ENCODE measurements at regions not wholly inside any gene's neighbourhood (a gene's known extent, or its start where the extent isn't known, plus 50 kb on each side); places are given as distances from the start of the nearest gene placed in this dataset.
"Not testable (repeated sequence)": the region's sequence is repeated elsewhere in the genome, so short reads cannot be mapped to it uniquely, and the experiment has no call there.

DNA sequence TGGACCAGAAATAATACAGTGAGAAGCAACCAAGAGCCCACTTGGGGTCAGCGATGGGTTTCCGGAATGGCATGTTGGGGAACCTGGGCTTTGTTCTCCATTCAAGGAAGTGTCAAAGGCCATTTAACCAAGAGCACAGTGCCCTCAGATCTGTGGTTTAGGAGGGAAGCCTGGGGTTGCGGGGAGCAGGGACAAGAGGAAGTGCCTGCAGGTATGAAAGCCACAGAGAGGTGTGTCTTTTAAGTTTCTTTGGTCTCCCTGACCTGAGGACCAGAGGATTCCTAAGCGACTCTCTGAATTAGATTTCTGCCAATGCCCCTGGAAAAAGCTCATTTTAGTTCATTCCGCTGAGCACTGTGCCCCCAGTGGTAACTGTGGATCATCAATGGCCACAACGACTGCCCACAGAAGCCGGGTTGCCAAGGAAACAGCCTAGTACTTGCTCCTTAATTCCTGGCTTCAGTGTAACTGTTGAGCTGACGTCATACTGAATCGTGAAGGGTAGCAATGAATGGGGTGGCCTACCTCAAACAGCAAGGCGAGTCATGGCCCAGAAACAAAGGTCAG, 107.3 kb upstream of the SPIN1 start:
- DNase-seq (ENCODE audit: low read depth in 2 of 2) = no peak

DNA sequence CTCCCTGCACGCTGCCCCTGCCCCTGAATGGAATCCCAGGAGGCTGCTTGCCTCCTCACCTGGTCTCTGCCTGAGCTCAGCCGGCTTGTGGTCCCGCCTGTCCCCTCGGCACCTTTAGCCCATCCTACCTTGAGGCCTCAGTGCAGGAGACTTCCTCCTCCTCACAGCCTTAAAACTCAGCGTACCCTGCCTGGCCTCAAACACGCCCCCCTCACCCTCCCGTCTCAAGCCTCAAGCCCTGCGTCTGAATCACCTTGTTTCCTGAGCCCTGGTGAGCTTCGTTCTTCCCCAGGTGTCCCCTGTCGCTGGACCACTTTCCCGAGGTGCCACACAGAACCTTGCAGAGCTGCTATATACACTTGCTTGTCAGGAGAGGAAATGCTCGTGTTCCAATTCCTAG, 110.2 kb upstream of the SPIN1 start:
- no peak for DNase-seq (ENCODE audit: low read depth in 2 of 2)

- no peak for DNase-seq (ENCODE audit: low read depth in 2 of 2)
Measured at GRCh38 chr9:88274078-88274477, 114.2 kb upstream of the SPIN1 start.

GRCh38 chr9:88272986-88273385, 115.3 kb upstream of the SPIN1 start:
- no peak for DNase-seq (ENCODE audit: low read depth in 2 of 2)

DNA sequence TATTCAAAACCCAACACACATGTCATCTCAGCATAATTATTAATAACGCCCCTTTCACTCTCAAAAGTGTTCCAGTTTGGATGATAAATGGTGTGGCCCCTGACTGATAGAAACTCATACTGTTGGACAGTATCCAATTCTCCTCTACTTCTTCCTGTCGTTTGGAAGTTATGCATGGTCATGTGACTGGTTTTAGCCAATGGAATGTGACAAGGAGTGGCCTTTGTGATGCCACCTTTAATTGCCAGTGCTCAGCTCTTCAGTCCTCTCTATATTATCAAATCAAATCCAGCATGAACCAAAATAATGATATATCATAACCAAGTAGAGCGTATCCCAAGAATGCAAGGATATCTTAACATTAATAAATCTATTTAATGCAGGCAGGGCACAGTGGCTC, 117.8 kb upstream of the SPIN1 start:
- no peak for DNase-seq (ENCODE audit: low read depth in 2 of 2)

DNA sequence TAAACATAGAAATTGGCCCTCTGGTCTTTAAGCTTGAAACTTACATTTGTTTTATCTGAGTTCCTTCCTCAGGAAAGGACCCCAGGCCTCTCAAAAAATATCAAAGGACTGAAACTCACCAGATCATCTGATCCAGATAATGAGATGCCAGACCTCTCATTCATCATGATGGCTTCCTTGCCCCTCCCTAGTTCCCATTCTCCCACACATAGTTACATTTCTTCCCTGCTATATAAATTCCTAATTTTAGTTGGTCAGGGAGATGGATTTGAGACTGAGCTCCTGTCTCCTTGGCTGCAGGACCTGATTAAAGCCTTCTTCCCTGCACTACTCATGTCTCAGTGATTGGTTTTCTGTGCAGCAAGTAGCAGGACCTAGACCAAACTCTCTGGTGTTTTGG, 119.4 kb upstream of the SPIN1 start:
- DNase-seq (ENCODE audit: low read depth in 2 of 2) = no peak

GRCh38 chr9:88267283-88267682, 121.0 kb upstream of the SPIN1 start:
- no peak for DNase-seq (ENCODE audit: low read depth in 2 of 2)

GRCh38 chr9:88266416-88266815, 121.8 kb upstream of the SPIN1 start:
- DNase-seq (ENCODE audit: low read depth in 2 of 2) = no peak

GRCh38 chr9:88259001-88259400, 120.7 kb upstream of the SPATA31C2 start:
- no peak for DNase-seq (ENCODE audit: low read depth in 2 of 2)

- DNase-seq (ENCODE audit: low read depth in 2 of 2) = no peak
Measured at GRCh38 chr9:88258601-88259000, 120.3 kb upstream of the SPATA31C2 start.

- DNase-seq (ENCODE audit: low read depth in 2 of 2) = no peak
Measured at GRCh38 chr9:88258024-88258423, 119.7 kb upstream of the SPATA31C2 start.

DNA sequence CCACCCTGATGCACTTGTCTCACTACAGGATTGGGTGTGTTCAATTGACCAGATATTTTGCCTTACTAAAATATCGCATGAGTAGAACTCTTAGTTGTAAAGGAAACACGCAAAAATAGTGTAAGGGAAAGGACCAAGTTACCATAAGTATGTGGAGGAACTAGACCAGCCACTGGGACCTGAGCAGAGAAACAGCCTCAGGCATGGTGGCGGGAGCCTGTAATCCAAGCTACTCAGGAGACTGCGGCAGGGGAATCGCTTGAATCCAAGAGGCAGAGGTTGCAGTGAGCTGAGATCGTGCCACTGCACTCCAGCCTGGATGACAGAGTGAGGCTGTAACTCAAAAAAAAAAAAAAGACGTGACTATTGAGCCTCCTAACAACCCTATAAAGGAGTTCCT, 117.9 kb upstream of the SPATA31C2 start:
- no peak for DNase-seq (ENCODE audit: low read depth in 2 of 2)

DNA sequence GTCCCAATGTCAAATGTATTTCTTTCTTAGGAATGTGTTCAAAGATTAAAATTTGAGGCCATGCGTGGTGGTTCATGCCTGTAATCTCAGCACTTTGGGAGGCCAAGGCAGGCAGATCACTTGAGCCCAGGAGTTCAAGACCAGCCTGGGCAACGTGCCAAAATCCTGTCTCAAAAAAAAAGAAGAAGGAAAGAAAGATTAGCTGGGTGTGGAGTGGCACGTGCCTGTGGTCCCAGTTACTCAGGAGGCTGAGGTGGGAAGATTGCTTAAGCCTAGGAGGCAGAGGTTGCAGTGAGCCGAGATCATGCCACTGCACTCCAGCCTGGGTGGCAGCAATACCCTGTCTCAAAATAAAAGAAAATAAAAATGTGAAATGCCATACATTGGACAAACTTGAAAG, 117.5 kb upstream of the SPATA31C2 start:
- not testable (repeated sequence) for DNase-seq (ENCODE audit: low read depth in 2 of 2)

- DNase-seq (ENCODE audit: low read depth in 2 of 2) = no peak
Measured at GRCh38 chr9:88251903-88252302, 113.6 kb upstream of the SPATA31C2 start.

DNA sequence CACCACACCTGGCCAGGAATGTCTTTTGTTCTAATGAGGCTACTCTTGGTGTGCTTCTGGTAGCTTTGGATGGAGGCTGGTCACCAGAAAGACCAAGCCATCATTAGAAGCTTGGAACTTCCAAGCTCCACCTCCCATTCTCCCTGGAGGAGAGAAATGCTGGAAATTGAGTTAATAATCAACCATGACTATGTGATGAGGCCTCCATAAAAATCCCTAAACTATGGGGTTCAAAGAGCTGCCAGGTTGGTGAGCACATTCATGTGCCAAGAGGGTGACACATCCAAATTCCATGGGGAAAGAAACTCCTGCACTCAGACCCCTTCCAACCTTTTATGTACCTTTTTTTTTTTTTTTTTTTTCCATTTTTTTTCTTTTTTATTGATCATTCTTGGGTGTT, 105.5 kb upstream of the SPATA31C2 start:
- DNase-seq (ENCODE audit: low read depth in 2 of 2) = no peak

GRCh38 chr9:88242879-88243278, 104.6 kb upstream of the SPATA31C2 start:
- no peak for DNase-seq (ENCODE audit: low read depth in 2 of 2)

GRCh38 chr9:88237991-88238571, 99.8 kb upstream of the SPATA31C2 start:
- DNase-seq (ENCODE audit: low read depth in 2 of 2) = no peak

DNA sequence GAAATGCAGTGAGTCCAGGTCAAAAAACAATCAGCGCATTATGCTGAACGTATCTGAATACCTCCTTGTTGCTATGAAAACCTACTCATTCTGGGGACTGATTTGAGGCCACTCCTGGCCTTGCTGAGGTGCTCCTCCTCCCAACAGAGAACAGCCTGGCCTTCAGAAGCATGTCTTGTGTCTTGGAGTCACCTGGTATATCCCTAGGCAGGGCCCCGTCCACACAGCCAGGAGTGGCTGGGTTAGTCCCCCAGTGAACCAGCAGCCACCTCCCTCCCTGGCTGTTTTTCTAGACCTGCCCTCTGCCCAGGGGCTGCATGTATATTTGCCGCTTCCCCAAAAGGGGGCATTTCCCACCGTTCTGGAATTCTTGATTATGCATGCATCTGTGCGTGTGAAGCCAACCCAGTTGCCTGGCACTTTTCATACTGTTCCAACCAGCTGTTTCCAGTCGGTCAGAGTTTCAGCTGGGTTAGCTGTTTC, 99.2 kb upstream of the SPATA31C2 start:
- DNase-seq (ENCODE audit: low read depth in 2 of 2) = no peak

GRCh38 chr9:88236511-88237478, 98.5 kb upstream of the SPATA31C2 start:
- no peak for DNase-seq (ENCODE audit: low read depth in 2 of 2)

DNA sequence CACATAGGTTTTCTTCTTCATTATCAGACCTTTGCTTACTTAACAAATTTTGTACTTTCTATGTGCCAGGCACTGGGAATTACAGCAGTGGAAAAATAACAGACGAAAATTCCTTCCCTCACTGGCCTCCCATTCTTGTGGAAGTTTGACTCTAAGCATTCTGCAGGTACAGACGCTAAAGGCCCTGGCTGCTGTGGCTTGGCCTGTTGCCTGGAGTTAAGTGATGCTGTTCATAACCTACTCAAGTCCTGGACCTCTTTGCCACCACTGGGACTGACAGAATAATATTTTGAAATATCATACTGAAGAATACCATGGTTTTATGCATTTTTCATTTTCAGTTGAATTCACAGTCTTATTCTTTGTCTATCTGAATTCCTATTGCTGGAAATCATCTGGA, 97.3 kb upstream of the SPATA31C2 start:
- no peak for DNase-seq (ENCODE audit: low read depth in 2 of 2)

DNA sequence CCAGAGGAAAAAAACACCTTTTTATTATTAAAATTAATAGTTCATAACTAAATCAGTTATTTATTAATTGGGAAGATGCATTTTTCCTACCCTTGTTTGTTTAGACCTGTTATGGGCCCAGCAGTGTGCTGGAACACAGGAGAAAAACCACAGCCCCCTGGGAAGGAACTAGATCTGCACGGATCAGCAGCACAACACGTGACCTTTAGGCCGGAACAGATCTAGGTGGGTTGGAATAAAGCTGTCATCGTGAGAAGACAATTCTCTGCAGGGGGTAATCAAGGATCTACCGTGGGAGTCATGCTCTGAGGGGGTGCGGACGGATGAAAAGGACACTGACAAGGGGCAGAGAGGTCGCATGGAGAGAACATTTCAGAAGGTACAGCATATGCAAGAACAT, 95.8 kb upstream of the SPATA31C2 start:
- DNase-seq (ENCODE audit: low read depth in 2 of 2) = no peak

GRCh38 chr9:88233091-88233490, 94.8 kb upstream of the SPATA31C2 start:
- DNase-seq (ENCODE audit: low read depth in 2 of 2) = no peak

- DNase-seq (ENCODE audit: low read depth in 2 of 2) = no peak
Measured at GRCh38 chr9:88230612-88231011, 92.3 kb upstream of the SPATA31C2 start.

All from stimulated activated CD8-positive, alpha-beta memory T cell treated with anti-CD3 and anti-CD28 coated beads, Interleukin-7, amount 100 ng/mL, for 4 hours (primary cell).